ENCODE measurements at regions not wholly inside any gene's neighbourhood (a gene's known extent, or its start where the extent isn't known, plus 50 kb on each side); places are given as distances from the start of the nearest gene placed in this dataset.

DNA sequence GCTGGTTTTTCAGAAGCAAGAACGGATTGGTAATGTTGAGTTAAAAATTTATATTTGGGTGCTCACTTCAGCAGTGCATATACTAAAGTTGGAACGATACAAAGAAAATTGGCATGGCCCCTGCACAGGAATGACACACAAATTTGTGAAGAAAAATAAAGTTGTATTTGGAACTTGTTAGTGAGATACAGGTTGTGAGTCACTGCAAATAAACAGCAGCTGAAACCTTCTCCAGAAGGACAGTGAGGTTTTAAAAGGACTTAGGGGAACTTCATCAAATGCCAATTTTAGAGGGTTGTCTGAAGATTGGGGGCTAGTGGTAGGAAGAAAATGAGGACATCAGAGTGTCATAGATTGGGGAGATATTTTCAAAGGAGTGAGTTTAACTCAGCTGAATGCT, 79.7 kb upstream of the ELOVL6 start:
- H3K27ac ChIP-seq, result no peak overlapping the region
- H3K36me3 ChIP-seq, result no peaks in the 10 kb centered on the region
- no peak for DNase-seq (ENCODE audit: low spot score in 2 of 2)
- TF ChIP-seq POLR2A (IDR thresholded peaks at IDR 0.05), result no peak
- TF ChIP-seq EP300 (IDR thresholded peaks at IDR 0.05), result no peak
- TF ChIP-seq, protein P1, sequence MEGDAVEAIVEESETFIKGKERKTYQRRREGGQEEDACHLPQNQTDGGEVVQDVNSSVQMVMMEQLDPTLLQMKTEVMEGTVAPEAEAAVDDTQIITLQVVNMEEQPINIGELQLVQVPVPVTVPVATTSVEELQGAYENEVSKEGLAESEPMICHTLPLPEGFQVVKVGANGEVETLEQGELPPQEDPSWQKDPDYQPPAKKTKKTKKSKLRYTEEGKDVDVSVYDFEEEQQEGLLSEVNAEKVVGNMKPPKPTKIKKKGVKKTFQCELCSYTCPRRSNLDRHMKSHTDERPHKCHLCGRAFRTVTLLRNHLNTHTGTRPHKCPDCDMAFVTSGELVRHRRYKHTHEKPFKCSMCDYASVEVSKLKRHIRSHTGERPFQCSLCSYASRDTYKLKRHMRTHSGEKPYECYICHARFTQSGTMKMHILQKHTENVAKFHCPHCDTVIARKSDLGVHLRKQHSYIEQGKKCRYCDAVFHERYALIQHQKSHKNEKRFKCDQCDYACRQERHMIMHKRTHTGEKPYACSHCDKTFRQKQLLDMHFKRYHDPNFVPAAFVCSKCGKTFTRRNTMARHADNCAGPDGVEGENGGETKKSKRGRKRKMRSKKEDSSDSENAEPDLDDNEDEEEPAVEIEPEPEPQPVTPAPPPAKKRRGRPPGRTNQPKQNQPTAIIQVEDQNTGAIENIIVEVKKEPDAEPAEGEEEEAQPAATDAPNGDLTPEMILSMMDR (IDR thresholded peaks at IDR 0.05), result no peak
- no peak for TF ChIP-seq POLR2AphosphoS5 (IDR thresholded peaks at IDR 0.05)
- no peak overlapping the region for H3K4me3 ChIP-seq
- H3K9me3 ChIP-seq, result no peaks in the 10 kb centered on the region
- 75% methylated on average over 2 of the region's 2 CpGs for WGBS
- no peaks in the 10 kb centered on the region for H3K4me1 ChIP-seq
- no peaks in the 10 kb centered on the region for H3K27me3 ChIP-seq

DNA sequence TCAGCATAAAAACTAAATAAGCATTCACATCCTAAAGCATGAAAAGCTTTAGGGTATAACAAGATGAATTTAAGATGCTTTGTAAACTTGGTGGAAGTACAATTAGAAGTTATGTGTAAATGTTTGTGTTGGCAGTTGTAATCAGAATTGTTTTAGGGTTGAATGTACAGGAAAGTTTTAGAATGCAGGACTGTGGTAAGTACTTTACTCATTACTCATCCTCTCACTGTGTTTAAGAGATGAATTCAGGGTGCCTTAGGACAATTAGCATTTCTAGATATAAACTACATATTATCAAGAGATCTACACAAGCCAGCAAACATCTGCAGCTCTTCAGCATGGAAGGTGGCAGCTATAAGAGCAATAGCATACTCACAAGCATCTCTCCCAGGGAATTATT, 77.5 kb upstream of the ELOVL6 start:
- Histone ChIP-seq H3K9me3 (no peaks in the 10 kb centered on the region), H3K27me3 (no peaks in the 10 kb centered on the region), H3K36me3 (no peaks in the 10 kb centered on the region), H3K27ac (no peak overlapping the region), H3K4me3 (no peak overlapping the region), H3K4me1 (no peaks in the 10 kb centered on the region)
- TF ChIP-seq POLR2A (IDR thresholded peaks at IDR 0.05) (no peak), POLR2AphosphoS5 (IDR thresholded peaks at IDR 0.05) (no peak)
- no peak for DNase-seq (ENCODE audit: low spot score in 2 of 2)

DNA sequence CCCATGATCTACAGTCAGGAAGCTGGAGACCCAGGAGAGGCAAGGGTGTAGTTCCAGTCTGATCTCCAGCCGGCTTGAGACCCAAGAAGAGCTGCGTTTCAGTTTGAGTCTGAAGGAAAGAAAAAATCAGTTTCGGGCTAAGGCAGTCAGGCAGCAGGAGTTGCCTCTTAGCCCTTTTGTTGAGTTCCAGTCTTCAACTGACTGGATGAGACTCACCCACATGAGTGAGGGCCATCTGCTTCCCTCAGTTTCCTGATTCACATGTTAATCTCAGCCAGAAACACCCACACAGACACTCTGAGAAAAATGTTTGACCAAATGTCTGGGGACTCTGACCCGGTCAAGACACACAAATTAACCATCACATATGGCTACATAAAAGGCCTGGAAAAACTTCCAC, 73.6 kb upstream of the ELOVL6 start:
- Histone ChIP-seq H3K9me3 (no peaks in the 10 kb centered on the region), H3K4me1 (no peaks in the 10 kb centered on the region), H3K4me3 (no peak overlapping the region), H3K27me3 (no peaks in the 10 kb centered on the region), H3K27ac (no peak overlapping the region), H3K36me3 (no peaks in the 10 kb centered on the region)
- TF ChIP-seq EP300 (IDR thresholded peaks at IDR 0.05) (no peak), POLR2A (IDR thresholded peaks at IDR 0.05) (no peak), POLR2AphosphoS5 (IDR thresholded peaks at IDR 0.05) (no peak)
- TF ChIP-seq, protein P1 (IDR thresholded peaks at IDR 0.05), result no peak
- no peak for DNase-seq (ENCODE audit: low spot score in 2 of 2)
- 66% methylated on average over 4 of the region's 4 CpGs for WGBS

DNA sequence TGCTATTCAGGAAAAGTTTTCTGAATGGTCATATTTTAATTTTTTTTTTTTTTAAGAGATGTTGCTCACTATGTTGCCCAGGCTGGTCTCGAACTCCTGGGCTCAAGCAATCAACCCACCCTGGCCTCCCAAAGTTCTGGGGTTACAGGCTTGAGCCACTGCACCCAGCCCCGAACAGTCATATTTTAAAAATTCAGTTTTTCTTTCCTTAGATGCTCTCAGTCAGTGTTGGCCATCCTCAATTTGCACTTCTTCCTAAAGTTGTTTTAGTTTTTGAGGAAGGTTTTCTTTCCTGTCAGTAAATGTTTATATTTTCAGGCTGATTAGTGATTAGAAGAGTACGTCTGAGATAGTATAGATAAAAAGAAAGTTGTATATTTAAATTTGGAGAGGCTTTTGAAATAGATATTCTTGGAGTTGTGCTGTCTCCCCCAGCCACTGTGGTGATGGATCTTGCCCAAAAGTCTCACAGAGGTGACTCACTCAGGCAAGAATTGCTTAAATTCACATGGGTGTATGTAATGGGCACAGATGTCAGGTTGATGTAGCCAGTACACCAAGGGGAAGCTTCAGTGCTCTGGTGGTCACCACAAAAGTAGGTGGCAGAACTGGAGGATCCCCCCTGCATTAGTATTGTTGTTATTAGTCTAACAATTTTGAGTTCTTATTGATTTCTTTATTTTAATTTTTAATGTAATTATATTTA, 72.2 kb upstream of the ELOVL6 start:
- Histone ChIP-seq H3K9me3 (no peaks in the 10 kb centered on the region), H3K36me3 (no peaks in the 10 kb centered on the region), H3K4me1 (no peaks in the 10 kb centered on the region), H3K27me3 (no peaks in the 10 kb centered on the region), H3K4me3 (no peak overlapping the region), H3K27ac (no peak overlapping the region)
- TF ChIP-seq POLR2A (IDR thresholded peaks at IDR 0.05), result no peak
- 72% methylated on average over 3 of the region's 3 CpGs for WGBS
- no peak for DNase-seq (ENCODE audit: low spot score in 2 of 2)

DNA sequence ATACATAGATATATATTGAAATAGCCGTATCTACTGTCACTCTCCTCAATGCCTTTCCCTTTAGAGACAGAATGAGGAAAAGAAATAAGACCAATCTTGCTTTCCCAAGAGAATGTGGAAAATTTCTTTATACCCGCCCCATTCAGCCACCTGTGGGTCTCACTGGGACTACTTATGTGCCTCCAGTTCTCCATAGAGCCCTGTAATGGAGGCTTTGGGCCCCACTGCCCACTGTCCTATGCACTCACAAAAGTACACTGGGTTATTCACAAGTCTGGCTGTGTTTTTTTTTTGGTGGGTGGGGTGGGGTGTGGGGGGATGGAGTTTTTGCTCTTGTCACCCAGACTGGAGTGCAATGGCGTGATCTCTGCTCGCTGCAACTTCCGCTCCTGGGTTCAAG, 70.4 kb upstream of the ELOVL6 start:
- Histone ChIP-seq H3K27ac (no peak overlapping the region), H3K27me3 (no peaks in the 10 kb centered on the region), H3K4me1 (no peaks in the 10 kb centered on the region), H3K36me3 (no peaks in the 10 kb centered on the region), H3K4me3 (no peak overlapping the region), H3K9me3 (no peaks in the 10 kb centered on the region)
- no peak for TF ChIP-seq EP300 (IDR thresholded peaks at IDR 0.05)
- TF ChIP-seq POLR2A (IDR thresholded peaks at IDR 0.05), result no peak
- TF ChIP-seq, protein P1 (IDR thresholded peaks at IDR 0.05), result no peak
- TF ChIP-seq POLR2AphosphoS5 (IDR thresholded peaks at IDR 0.05), result no peak
- DNase-seq (ENCODE audit: low spot score in 2 of 2), result no peak
- 92% methylated on average over 5 of the region's 5 CpGs for WGBS

DNA sequence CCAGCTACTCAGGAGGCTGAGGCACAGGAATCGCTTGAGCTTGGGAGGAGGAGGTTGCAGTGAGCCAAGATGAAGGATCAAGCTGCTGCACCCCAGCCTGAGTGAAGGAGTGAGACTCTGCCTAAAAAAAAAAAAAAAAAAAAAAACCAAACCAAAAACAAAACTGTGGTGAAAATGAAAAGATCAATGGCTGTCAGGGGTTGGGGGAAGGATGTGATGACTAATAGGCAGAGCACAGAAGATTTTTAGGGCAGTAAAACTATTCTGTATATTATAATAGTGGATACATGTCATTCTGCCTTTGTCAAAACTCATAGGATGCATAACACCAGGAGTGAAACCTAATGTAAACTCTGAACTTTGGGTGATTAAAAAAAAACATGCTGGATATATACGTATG, 69.9 kb upstream of the ELOVL6 start:
- TF ChIP-seq POLR2AphosphoS5 (IDR thresholded peaks at IDR 0.05), result no peak
- Histone ChIP-seq H3K27ac (no peak overlapping the region), H3K4me1 (no peaks in the 10 kb centered on the region), H3K9me3 (no peaks in the 10 kb centered on the region), H3K36me3 (no peaks in the 10 kb centered on the region), H3K27me3 (no peaks in the 10 kb centered on the region), H3K4me3 (no peak overlapping the region)
- no peak for DNase-seq (ENCODE audit: low spot score in 2 of 2)
- 87% methylated on average over 2 of the region's 2 CpGs for WGBS

DNA sequence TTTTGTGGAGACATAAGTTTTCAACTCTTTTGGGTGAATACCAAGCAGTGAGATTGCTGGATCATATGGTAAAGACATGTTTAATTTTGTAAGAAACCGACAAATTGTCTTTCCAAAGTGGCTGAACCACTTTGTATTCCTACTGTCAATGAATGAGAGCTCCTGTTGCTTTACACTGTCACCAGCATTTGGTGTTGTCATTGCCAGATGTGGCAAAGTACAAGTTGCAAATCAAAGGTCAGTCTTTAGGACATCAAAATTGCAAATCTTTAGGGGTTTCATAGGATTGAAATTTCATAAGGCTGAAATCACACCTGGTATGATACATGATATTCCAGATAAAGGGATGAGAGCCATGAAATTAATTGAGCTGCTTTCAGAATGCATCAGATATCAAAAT, 67.7 kb upstream of the ELOVL6 start:
- WGBS, result 76% methylated on average over 1 of the region's 1 CpG
- no peaks in the 10 kb centered on the region for H3K4me1 ChIP-seq
- H3K27ac ChIP-seq, result no peak overlapping the region
- no peak for DNase-seq (ENCODE audit: low spot score in 2 of 2)
- H3K27me3 ChIP-seq, result no peaks in the 10 kb centered on the region
- no peaks in the 10 kb centered on the region for H3K9me3 ChIP-seq
- H3K4me3 ChIP-seq, result no peak overlapping the region
- no peak for TF ChIP-seq EP300 (IDR thresholded peaks at IDR 0.05)
- no peak for TF ChIP-seq POLR2A (IDR thresholded peaks at IDR 0.05)
- TF ChIP-seq, protein P1 (IDR thresholded peaks at IDR 0.05), result no peak
- no peak for TF ChIP-seq POLR2AphosphoS5 (IDR thresholded peaks at IDR 0.05)
- H3K36me3 ChIP-seq, result no peaks in the 10 kb centered on the region
